GM12864 (cell line): ENCODE measurements at regions not wholly inside any gene's neighbourhood (a gene's known extent, or its start where the extent isn't known, plus 50 kb on each side); places are given as distances from the start of the nearest gene placed in this dataset.

Source experiments
- DNase-seq: peaks from one replicate; pipeline ENCODE4 v3.0.0-alpha.2; 2011; ENCODE audit warnings: low read depth
- H3K4me3 ChIP-seq: 2 replicates; pipeline ENCODE4 v1.5.1; 2011; ENCODE audit warnings: mild to moderate bottlenecking, low read depth, low read length, control low read depth
- TF ChIP-seq, protein P1 (sequence below): IDR thresholded peaks from 2 replicates; pipeline ENCODE4 v1.5.1; 2011; ENCODE audit warnings: low read depth, mild to moderate bottlenecking, moderate library complexity, low read length, control low read depth, inconsistent platforms; ENCODE audit errors: missing control alignments

GRCh38 chr22:25370322-25370721 is 150.9 kb downstream of the CRYBB2 start:
- TF ChIP-seq, protein P1, sequence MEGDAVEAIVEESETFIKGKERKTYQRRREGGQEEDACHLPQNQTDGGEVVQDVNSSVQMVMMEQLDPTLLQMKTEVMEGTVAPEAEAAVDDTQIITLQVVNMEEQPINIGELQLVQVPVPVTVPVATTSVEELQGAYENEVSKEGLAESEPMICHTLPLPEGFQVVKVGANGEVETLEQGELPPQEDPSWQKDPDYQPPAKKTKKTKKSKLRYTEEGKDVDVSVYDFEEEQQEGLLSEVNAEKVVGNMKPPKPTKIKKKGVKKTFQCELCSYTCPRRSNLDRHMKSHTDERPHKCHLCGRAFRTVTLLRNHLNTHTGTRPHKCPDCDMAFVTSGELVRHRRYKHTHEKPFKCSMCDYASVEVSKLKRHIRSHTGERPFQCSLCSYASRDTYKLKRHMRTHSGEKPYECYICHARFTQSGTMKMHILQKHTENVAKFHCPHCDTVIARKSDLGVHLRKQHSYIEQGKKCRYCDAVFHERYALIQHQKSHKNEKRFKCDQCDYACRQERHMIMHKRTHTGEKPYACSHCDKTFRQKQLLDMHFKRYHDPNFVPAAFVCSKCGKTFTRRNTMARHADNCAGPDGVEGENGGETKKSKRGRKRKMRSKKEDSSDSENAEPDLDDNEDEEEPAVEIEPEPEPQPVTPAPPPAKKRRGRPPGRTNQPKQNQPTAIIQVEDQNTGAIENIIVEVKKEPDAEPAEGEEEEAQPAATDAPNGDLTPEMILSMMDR: no peak
- no peak for DNase-seq
- no peak overlapping the region for H3K4me3 ChIP-seq

GRCh38 chr22:25372000-25372595 is 152.7 kb downstream of the CRYBB2 start:
- no peak overlapping the region for H3K4me3 ChIP-seq
- no peak for DNase-seq
- TF ChIP-seq, protein P1: no peak

- H3K4me3 ChIP-seq: no peak overlapping the region
- TF ChIP-seq, protein P1: no peak
- DNase-seq: no peak
Measured at GRCh38 chr22:25373961-25374360, 154.5 kb downstream of the CRYBB2 start.

DNA sequence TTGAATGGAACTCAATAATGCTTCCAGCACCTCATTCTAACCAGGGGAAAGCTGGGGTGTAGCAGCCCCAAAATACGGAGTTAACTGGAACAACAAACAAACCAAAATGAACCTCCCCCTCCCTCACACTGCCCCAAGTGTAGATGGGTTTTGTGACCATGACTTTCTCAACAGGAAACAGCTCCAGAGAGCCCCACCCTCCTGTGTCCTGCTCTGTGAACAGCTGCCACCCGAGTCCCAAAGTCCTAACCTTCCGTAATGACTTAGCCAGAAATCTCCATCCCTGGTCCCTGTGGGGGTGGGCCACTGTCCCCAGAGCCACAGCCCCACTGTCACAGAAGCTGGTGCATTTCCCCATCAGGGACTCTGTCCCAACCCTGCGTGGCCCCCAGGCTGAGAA is 155.4 kb downstream of the CRYBB2 start:
- no peak overlapping the region for H3K4me3 ChIP-seq
- no peak for DNase-seq
- TF ChIP-seq, protein P1: no peak

DNA sequence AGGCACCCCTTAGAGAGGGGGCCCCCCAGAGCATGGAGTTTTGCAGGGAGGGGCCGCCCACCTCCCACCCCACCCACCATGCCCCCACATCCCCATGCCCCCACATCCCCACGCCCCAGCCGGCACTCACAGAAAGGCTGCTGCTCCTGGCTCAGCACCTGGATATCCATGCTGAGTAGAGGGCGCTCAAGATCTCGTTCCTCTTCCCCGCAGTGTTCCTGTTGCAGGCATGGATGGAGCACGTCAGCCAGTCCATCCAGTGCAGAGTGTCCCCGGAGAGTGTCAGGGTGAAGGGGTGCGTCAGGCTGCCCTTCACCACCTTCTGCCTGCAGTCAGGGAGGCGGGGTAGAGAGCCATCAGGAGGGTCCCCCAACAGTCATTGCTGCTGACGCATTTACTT is 156.2 kb downstream of the CRYBB2 start:
- no peak overlapping the region for H3K4me3 ChIP-seq
- TF ChIP-seq, protein P1: no peak
- no peak for DNase-seq

DNA sequence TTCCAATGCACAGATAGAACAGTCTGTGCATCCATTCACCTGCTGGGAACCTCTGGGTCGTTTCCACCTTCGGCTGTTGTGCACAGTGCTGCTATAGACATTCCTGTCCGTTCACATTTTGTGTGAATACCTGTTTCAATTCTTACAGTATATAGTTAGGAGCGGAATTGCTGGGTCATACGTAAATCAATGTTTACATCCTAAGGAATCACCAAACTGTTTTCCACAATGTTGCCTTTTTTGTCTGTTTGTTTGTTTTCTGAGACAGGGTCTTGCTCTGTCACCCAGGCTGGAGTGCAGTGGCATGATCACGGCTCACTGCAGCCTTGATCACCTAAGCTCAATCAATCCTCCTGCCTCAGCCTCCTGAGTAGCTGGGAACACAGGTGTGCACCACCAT is 158.3 kb downstream of the CRYBB2 start:
- TF ChIP-seq, protein P1: no peak
- DNase-seq: no peak
- H3K4me3 ChIP-seq: no peak overlapping the region

DNA sequence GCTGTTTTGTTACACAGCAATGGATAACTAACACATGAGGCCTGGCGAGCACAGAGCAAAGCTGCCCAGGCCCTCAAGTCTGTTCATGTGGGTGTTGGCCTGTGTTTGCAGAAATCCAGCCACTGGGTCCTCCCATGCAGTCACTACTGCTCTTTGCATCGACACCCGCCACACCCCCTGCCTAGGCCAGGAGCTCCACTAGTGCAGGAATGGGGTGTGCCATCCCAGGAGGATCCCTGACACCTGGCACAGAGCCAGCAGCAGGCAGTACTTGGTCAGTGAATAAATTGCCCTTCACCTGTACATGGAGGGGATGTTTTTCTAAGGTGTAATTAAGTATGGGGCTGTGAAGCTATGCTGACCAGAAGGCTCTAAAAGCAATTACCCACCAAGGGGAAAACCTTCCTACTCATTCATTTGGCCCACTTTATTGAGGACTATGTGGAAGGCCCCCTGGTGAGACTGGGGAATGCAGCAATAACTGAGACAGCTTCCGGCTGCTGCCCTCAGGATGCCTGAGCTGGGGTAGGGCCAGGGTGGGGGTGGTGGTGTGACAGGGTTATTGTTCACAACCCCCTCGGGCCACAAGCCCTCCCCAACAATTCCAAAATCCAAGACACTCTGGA is 160.8 kb downstream of the CRYBB2 start:
- TF ChIP-seq, protein P1: no peak
- H3K4me3 ChIP-seq: no peak overlapping the region
- no peak for DNase-seq
